Suppressor macrophage (primary cell): ENCODE measurements at regions not wholly inside any gene's neighbourhood (a gene's known extent, or its start where the extent isn't known, plus 50 kb on each side); places are given as distances from the start of the nearest gene placed in this dataset.
"Not testable (repeated sequence)": the region's sequence is repeated elsewhere in the genome, so short reads cannot be mapped to it uniquely, and the experiment has no call there.

Experiments
- DNase-seq, 4 experiments: peaks; one replicate each; pipeline ENCODE4 v3.0.0-alpha.2; 2020 to 2022

GRCh38 chr4:36609661-36610060, 328.2 kb downstream of the DTHD1 start:
- no peak for DNase-seq

GRCh38 chr4:36610628-36611027, 329.2 kb downstream of the DTHD1 start:
- DNase-seq = no peak

GRCh38 chr4:36613142-36613541, 331.7 kb downstream of the DTHD1 start:
- DNase-seq = not testable (repeated sequence)

- no peak for DNase-seq
Measured at GRCh38 chr4:36614011-36614410, 332.6 kb downstream of the DTHD1 start.

GRCh38 chr4:36618102-36618501, 336.7 kb downstream of the DTHD1 start:
- no peak for DNase-seq

- no peak for DNase-seq
Measured at GRCh38 chr4:36624030-36624429, 342.6 kb downstream of the DTHD1 start.

- DNase-seq = no peak
Measured at GRCh38 chr4:36638273-36638811, 356.9 kb downstream of the DTHD1 start.

GRCh38 chr4:36640876-36641275, 359.5 kb downstream of the DTHD1 start:
- DNase-seq = no peak

GRCh38 chr4:36651253-36651652, 369.8 kb downstream of the DTHD1 start:
- no peak for DNase-seq

GRCh38 chr4:36652857-36653256, 371.4 kb downstream of the DTHD1 start:
- no peak for DNase-seq

GRCh38 chr4:36665985-36666527, 384.6 kb downstream of the DTHD1 start:
- peak in 1 of 4 experiments; percentile 2 for DNase-seq

- DNase-seq = no peak
Measured at GRCh38 chr4:36675436-36675835, 394.0 kb downstream of the DTHD1 start.

- no peak for DNase-seq
Measured at GRCh38 chr4:36676139-36677050, 395.0 kb downstream of the DTHD1 start.

- no peak for DNase-seq
Measured at GRCh38 chr4:36677112-36677511, 395.7 kb downstream of the DTHD1 start.

- no peak for DNase-seq
Measured at GRCh38 chr4:36677874-36678273, 396.5 kb downstream of the DTHD1 start.

GRCh38 chr4:36687681-36688080, 406.3 kb downstream of the DTHD1 start:
- no peak for DNase-seq

GRCh38 chr4:36692586-36692985, 411.2 kb downstream of the DTHD1 start:
- DNase-seq = no peak

GRCh38 chr4:36702245-36702644, 420.8 kb downstream of the DTHD1 start:
- no peak for DNase-seq

GRCh38 chr4:36704289-36704688, 422.9 kb downstream of the DTHD1 start:
- no peak for DNase-seq

- DNase-seq = no peak
Measured at GRCh38 chr4:36709991-36710390, 428.6 kb downstream of the DTHD1 start.

- DNase-seq = no peak
Measured at GRCh38 chr4:36712013-36712412, 430.6 kb downstream of the DTHD1 start.

GRCh38 chr4:36716874-36717273, 435.5 kb downstream of the DTHD1 start:
- DNase-seq = no peak

GRCh38 chr4:36719425-36719824, 438.0 kb downstream of the DTHD1 start:
- DNase-seq = no peak

GRCh38 chr4:36722986-36723385, 441.6 kb downstream of the DTHD1 start:
- DNase-seq = no peak
